Naive thymus-derived CD4-positive, alpha-beta T cell (primary cell): ENCODE measurements at regions not wholly inside any gene's neighbourhood (a gene's known extent, or its start where the extent isn't known, plus 50 kb on each side); places are given as distances from the start of the nearest gene placed in this dataset.

Experiments used
- ATAC-seq: fragments of 150-1000 bp; cut with Tn5 transposase; 2 replicates; pipeline ENCODE4 v1.10.0; 2021; ENCODE audit warnings: mild to moderate bottlenecking, moderate library complexity
- CTCF ChIA-PET: fragments of 350-600 bp; sonication (Branson Sonifier 250); formaldehyde crosslinking; loops from one replicate; lab custom pipeline; 2021; ENCODE audit warnings: antibody characterized with exemption; lab: Charles Lee
- POLR2A ChIA-PET: fragments of 350-600 bp; sonication (Branson Sonifier 250); formaldehyde crosslinking; loops from one replicate; lab custom pipeline; 2021; ENCODE audit warnings: antibody characterized with exemption, inconsistent platforms; lab: Charles Lee
- DNase-seq, 9 donors: peaks; one replicate each; pipeline versions ENCODE4 v3.0.0 to v3.0.0-alpha.2; 2020 to 2022; ENCODE audit warnings: mixed read lengths in 1 of 9
- H3K27ac ChIP-seq: one replicate; pipeline ENCODE4 v1.7.0; 2013; ENCODE audit warnings: mild to moderate bottlenecking, low read depth, low read length, moderate library complexity
- H3K27me3 ChIP-seq, 2 donors: one replicate each; pipeline ENCODE4 v1.7.0; 2013; ENCODE audit warnings: low read length in 2 of 2, mild to moderate bottlenecking in 2 of 2, moderate library complexity in 2 of 2; ENCODE audit not compliant: control insufficient read depth in 2 of 2, insufficient read depth in 2 of 2
- H3K36me3 ChIP-seq, 3 experiments: 1 replicate in 2 of 3; 2 replicates in 1 of 3; pipeline ENCODE4 v1.7.0; 2013; ENCODE audit warnings: low read length in 3 of 3, mild to moderate bottlenecking in 3 of 3, moderate library complexity in 1 of 3; ENCODE audit not compliant: insufficient read depth in 3 of 3, control insufficient read depth in 2 of 3
- H3K4me1 ChIP-seq, 2 donors: one replicate each; pipeline ENCODE4 v1.7.0; 2013; ENCODE audit warnings: low read length in 2 of 2, mild to moderate bottlenecking in 2 of 2, moderate library complexity in 1 of 2; ENCODE audit not compliant: control insufficient read depth in 2 of 2, insufficient read depth in 2 of 2
- H3K4me3 ChIP-seq: 2 replicates; pipeline ENCODE4 v1.7.0; 2013; ENCODE audit warnings: mild to moderate bottlenecking, low read length
- H3K9me3 ChIP-seq, 3 experiments: 1 replicate in 2 of 3; 2 replicates in 1 of 3; pipeline ENCODE4 v1.7.0; 2013; ENCODE audit warnings: low read length in 3 of 3; ENCODE audit not compliant: control insufficient read depth in 2 of 3
- H3K27ac Mint-ChIP-seq, 9 donors: one replicate each; pipeline ENCODE4 v1.8.0; 2020 to 2022; ENCODE audit warnings: mixed read lengths in 9 of 9, mild to moderate bottlenecking in 8 of 9, moderate library complexity in 5 of 9, inconsistent platforms in 2 of 9
- H3K27me3 Mint-ChIP-seq, 5 donors: one replicate each; pipeline ENCODE4 v1.8.0; 2021 to 2022; ENCODE audit warnings: mixed read lengths in 5 of 5, mild to moderate bottlenecking in 1 of 5
- H3K36me3 Mint-ChIP-seq, 5 donors: one replicate each; pipeline ENCODE4 v1.8.0; 2020 to 2022; ENCODE audit warnings: mixed read lengths in 5 of 5, mild to moderate bottlenecking in 3 of 5, inconsistent platforms in 1 of 5
- H3K4me1 Mint-ChIP-seq, 7 donors: one replicate each; pipeline ENCODE4 v1.8.0; 2020 to 2022; ENCODE audit warnings: mixed read lengths in 7 of 7, mild to moderate bottlenecking in 3 of 7, inconsistent platforms in 1 of 7
- H3K4me3 Mint-ChIP-seq, 10 donors: one replicate each; pipeline ENCODE4 v1.8.0; 2020 to 2022; ENCODE audit warnings: mild to moderate bottlenecking in 10 of 10, mixed read lengths in 10 of 10, moderate library complexity in 6 of 10, inconsistent platforms in 2 of 10
- H3K9me3 Mint-ChIP-seq, 11 donors: one replicate each; pipeline ENCODE4 v1.8.0; 2020 to 2022; ENCODE audit warnings: mixed read lengths in 11 of 11, mild to moderate bottlenecking in 4 of 11, inconsistent platforms in 1 of 11, moderate library complexity in 1 of 11
- intact Hi-C, 2 donors: fragments of 100-400 bp; cut with micrococcal nuclease; formaldehyde crosslinking; loops; one replicate each; pipeline ENCODE4 v1.15.1; 2023

GRCh38 chr2:224257156-224257555 lies 144.8 kb downstream of the FAM124B start:
- no peak overlapping the region for H3K27ac Mint-ChIP-seq
- POLR2A ChIA-PET, result no interaction called here

GRCh38 chr2:224253464-224253863 lies 148.4 kb downstream of the FAM124B start:
- Histone ChIP-seq H3K36me3 (no peaks in the 10 kb centered on the region), H3K9me3 (no peaks in the 10 kb centered on the region), H3K27me3 (peaks cover 0 to 3% of the 10 kb centered on the region in 2 donors), H3K4me3 (no peak overlapping the region), H3K27ac (no peak overlapping the region), H3K4me1 (no peaks in the 10 kb centered on the region)
- H3K4me3 Mint-ChIP-seq, result no peak overlapping the region
- H3K27me3 Mint-ChIP-seq, result peaks cover 4 to 22% (median 17%) of the 10 kb centered on the region in 5 donors
- DNase-seq, result no peak
- H3K36me3 Mint-ChIP-seq, result no peaks in the 10 kb centered on the region
- CTCF ChIA-PET, result no interaction called here
- H3K27ac Mint-ChIP-seq, result no peak overlapping the region
- peaks cover 0 to 1% (median 0%) of the 10 kb centered on the region in 7 donors for H3K4me1 Mint-ChIP-seq
- POLR2A ChIA-PET, result no interaction called here
- no peak for ATAC-seq
- intact Hi-C loops, result no loop called here
- H3K9me3 Mint-ChIP-seq, result peaks cover 0 to 2% (median 0%) of the 10 kb centered on the region in 11 donors

More at GRCh38 chr2:224257156-224257555, 144.8 kb downstream of the FAM124B start:
- DNase-seq, result no peak
- intact Hi-C loops, result no loop called here
- H3K27me3 ChIP-seq, result peaks cover 0 to 3% of the 10 kb centered on the region in 2 donors
- Mint-ChIP-seq H3K4me1 (peaks cover 0 to 8% (median 0%) of the 10 kb centered on the region in 7 donors), H3K27me3 (peaks cover 10 to 34% (median 15%) of the 10 kb centered on the region in 5 donors), H3K4me3 (no peak overlapping the region), H3K36me3 (peaks cover 0 to 3% (median 0%) of the 10 kb centered on the region in 5 donors), H3K9me3 (peaks cover 0 to 2% (median 0%) of the 10 kb centered on the region in 11 donors)
- H3K4me1 ChIP-seq, result no peaks in the 10 kb centered on the region
- H3K9me3 ChIP-seq, result no peaks in the 10 kb centered on the region
- H3K27ac ChIP-seq, result no peak overlapping the region
- no peak for ATAC-seq
- CTCF ChIA-PET, result no interaction called here
- H3K36me3 ChIP-seq, result no peaks in the 10 kb centered on the region
- no peak overlapping the region for H3K4me3 ChIP-seq

- H3K4me1 Mint-ChIP-seq, result peaks cover 0 to 1% (median 0%) of the 10 kb centered on the region in 7 donors
- H3K27ac Mint-ChIP-seq, result no peak overlapping the region
- H3K4me3 Mint-ChIP-seq, result no peak overlapping the region
- Histone ChIP-seq H3K4me3 (no peak overlapping the region), H3K9me3 (no peaks in the 10 kb centered on the region), H3K36me3 (no peaks in the 10 kb centered on the region), H3K4me1 (no peaks in the 10 kb centered on the region), H3K27ac (no peak overlapping the region), H3K27me3 (peaks cover 0 to 3% of the 10 kb centered on the region in 2 donors)
- no peak for ATAC-seq
- CTCF ChIA-PET, result no interaction called here
- H3K27me3 Mint-ChIP-seq, result peaks cover 4 to 20% (median 15%) of the 10 kb centered on the region in 5 donors
- no peak for DNase-seq
- intact Hi-C loops, result no loop called here
- H3K9me3 Mint-ChIP-seq, result peaks cover 0 to 2% (median 0%) of the 10 kb centered on the region in 11 donors
- POLR2A ChIA-PET, result no interaction called here
- no peaks in the 10 kb centered on the region for H3K36me3 Mint-ChIP-seq
Observed at GRCh38 chr2:224252631-224253030, 149.3 kb downstream of the FAM124B start.

GRCh38 chr2:224248944-224249371 lies 152.9 kb downstream of the FAM124B start:
- H3K36me3 Mint-ChIP-seq, result no peaks in the 10 kb centered on the region
- peaks cover 0 to 2% (median 0%) of the 10 kb centered on the region in 11 donors for H3K9me3 Mint-ChIP-seq
- intact Hi-C loops, result no loop called here

GRCh38 chr2:224242561-224242960 lies 159.3 kb downstream of the FAM124B start:
- ChIA-PET CTCF (no interaction called here), POLR2A (no interaction called here)
- intact Hi-C loops, result no loop called here
- Mint-ChIP-seq H3K9me3 (no peaks in the 10 kb centered on the region), H3K4me1 (no peaks in the 10 kb centered on the region), H3K27ac (no peak overlapping the region), H3K36me3 (no peaks in the 10 kb centered on the region), H3K4me3 (no peak overlapping the region), H3K27me3 (peaks cover 10 to 19% (median 18%) of the 10 kb centered on the region in 5 donors)
- Histone ChIP-seq H3K9me3 (no peaks in the 10 kb centered on the region), H3K4me3 (no peak overlapping the region), H3K36me3 (no peaks in the 10 kb centered on the region), H3K4me1 (no peaks in the 10 kb centered on the region), H3K27me3 (peaks cover 0 to 4% of the 10 kb centered on the region in 2 donors), H3K27ac (no peak overlapping the region)
- ATAC-seq (no peak), DNase-seq (no peak)

More at GRCh38 chr2:224248944-224249371, 152.9 kb downstream of the FAM124B start:
- no peak for ATAC-seq
- POLR2A ChIA-PET, result no interaction called here
- DNase-seq, result no peak
- Histone ChIP-seq H3K9me3 (no peaks in the 10 kb centered on the region), H3K36me3 (no peaks in the 10 kb centered on the region), H3K4me3 (no peak overlapping the region), H3K27ac (no peak overlapping the region), H3K4me1 (no peaks in the 10 kb centered on the region), H3K27me3 (peaks cover 0 to 3% of the 10 kb centered on the region in 2 donors)
- Mint-ChIP-seq H3K27me3 (peaks cover 0 to 10% (median 7%) of the 10 kb centered on the region in 5 donors), H3K4me1 (peaks cover 0 to 1% (median 0%) of the 10 kb centered on the region in 7 donors), H3K4me3 (no peak overlapping the region), H3K27ac (no peak overlapping the region)
- CTCF ChIA-PET, result no interaction called here

GRCh38 chr2:224241812-224242211 lies 160.1 kb downstream of the FAM124B start:
- Mint-ChIP-seq H3K9me3 (peaks cover 0 to 7% (median 5%) of the 10 kb centered on the region in 11 donors), H3K4me1 (no peaks in the 10 kb centered on the region), H3K4me3 (no peak overlapping the region), H3K27ac (no peak overlapping the region), H3K36me3 (no peaks in the 10 kb centered on the region), H3K27me3 (peaks cover 13 to 19% (median 18%) of the 10 kb centered on the region in 5 donors)
- CTCF ChIA-PET, result no interaction called here
- H3K9me3 ChIP-seq, result no peaks in the 10 kb centered on the region
- ATAC-seq (no peak), DNase-seq (no peak)
- no peak overlapping the region for H3K27ac ChIP-seq
- H3K27me3 ChIP-seq, result peaks cover 0 to 4% of the 10 kb centered on the region in 2 donors
- H3K4me3 ChIP-seq, result no peak overlapping the region
- H3K36me3 ChIP-seq, result no peaks in the 10 kb centered on the region
- H3K4me1 ChIP-seq, result no peaks in the 10 kb centered on the region
- POLR2A ChIA-PET, result no interaction called here
- intact Hi-C loops, result no loop called here

- POLR2A ChIA-PET, result no interaction called here
- Mint-ChIP-seq H3K27ac (no peak overlapping the region), H3K9me3 (peaks cover 0 to 15% (median 6%) of the 10 kb centered on the region in 11 donors), H3K36me3 (peaks cover 0 to 5% (median 0%) of the 10 kb centered on the region in 5 donors), H3K27me3 (peaks cover 14 to 21% (median 18%) of the 10 kb centered on the region in 5 donors), H3K4me3 (no peak overlapping the region), H3K4me1 (no peaks in the 10 kb centered on the region)
- DNase-seq (no peak), ATAC-seq (no peak)
- peaks cover 0 to 4% of the 10 kb centered on the region in 2 donors for H3K27me3 ChIP-seq
- intact Hi-C loops, result no loop called here
- no peaks in the 10 kb centered on the region for H3K36me3 ChIP-seq
- H3K4me3 ChIP-seq, result no peak overlapping the region
- H3K9me3 ChIP-seq, result no peaks in the 10 kb centered on the region
- H3K27ac ChIP-seq, result no peak overlapping the region
- H3K4me1 ChIP-seq, result no peaks in the 10 kb centered on the region
- CTCF ChIA-PET, result no interaction called here
Observed at GRCh38 chr2:224241001-224241400, 160.9 kb downstream of the FAM124B start.
